Endothelial cell of umbilical vein (primary cell): ENCODE measurements at regions not wholly inside any gene's neighbourhood (a gene's known extent, or its start where the extent isn't known, plus 50 kb on each side); places are given as distances from the start of the nearest gene placed in this dataset.

Experiments
- BruUV-seq: library from RNA; stranded (reverse); fragments of 400-500 nt; replicated peaks from 2 replicates; lab custom pipeline; 2021; lab: Mats Ljungman, UMichigan
- CTCF ChIA-PET: fragments of 300-600, 350-600 bp; sonication (Branson Sonifier 250); formaldehyde crosslinking; loops from one replicate; lab custom pipeline; 2021; ENCODE audit warnings: antibody characterized with exemption, inconsistent platforms; lab: Charles Lee
- POLR2A ChIA-PET: fragments of 300-600, 350-600 bp; sonication (Branson Sonifier 250); formaldehyde crosslinking; loops from one replicate; lab custom pipeline; 2021; ENCODE audit warnings: antibody characterized with exemption, inconsistent platforms; lab: Charles Lee
- DNase-seq: peaks from one replicate; pipeline ENCODE4 v3.0.0-alpha.2; 2011; ENCODE audit warnings: low read depth, low spot score
- FAIRE-seq: peaks from 2 replicates; lab custom pipeline; 2011; peaks lifted over from hg19 to GRCh38; lab: Jason Lieb, UNC
- H2AFZ ChIP-seq: 2 replicates; pipeline ENCODE4 v1.6.0; 2012; ENCODE audit warnings: low read depth, low read length, control low read depth, inconsistent platforms
- H3K27ac ChIP-seq: 2 replicates; pipeline ENCODE4 v1.5.1; 2011; ENCODE audit warnings: low read depth, mild to moderate bottlenecking, control low read depth, low read length, moderate library complexity; ENCODE audit not compliant: insufficient read depth
- H3K27me3 ChIP-seq, 2 experiments: 2 replicates each; pipeline versions ENCODE4 v1.6.0 to v1.6.1; 2011; ENCODE audit warnings: low read length in 2 of 2, mixed read lengths in 1 of 2; ENCODE audit not compliant: control insufficient read depth in 2 of 2, insufficient read depth in 2 of 2
- H3K36me3 ChIP-seq, 2 experiments: 2 replicates in 1 of 2; 3 replicates in 1 of 2; pipeline ENCODE4 v1.5.1; 2011; ENCODE audit warnings: low read length in 2 of 2, mild to moderate bottlenecking in 1 of 2, moderate library complexity in 1 of 2; ENCODE audit not compliant: control insufficient read depth in 2 of 2, insufficient read depth in 2 of 2; ENCODE audit errors: extremely low read depth in 1 of 2
- H3K4me1 ChIP-seq: 3 replicates; pipeline ENCODE4 v1.5.1; 2011; ENCODE audit warnings: mild to moderate bottlenecking, low read length; ENCODE audit not compliant: control insufficient read depth, insufficient read depth; ENCODE audit errors: extremely low read depth
- H3K4me2 ChIP-seq: 2 replicates; pipeline ENCODE4 v1.6.1; 2011; ENCODE audit warnings: low read length, control low read depth, mixed read lengths; ENCODE audit not compliant: insufficient read depth
- H3K4me3 ChIP-seq, 3 experiments: fragments of 200-600 bp in 1 of 3; sonication (generic), shearing (Covaris generic) in 1 of 3; replicated peaks in 1 of 3; 2 replicates each; pipeline ENCODE4 v1.5.1; 2011 to 2016; ENCODE audit warnings: control low read depth in 3 of 3, low read length in 3 of 3, mild to moderate bottlenecking in 2 of 3, inconsistent platforms in 1 of 3, low read depth in 1 of 3, moderate library complexity in 1 of 3; ENCODE audit not compliant: insufficient read depth in 1 of 3
- H3K79me2 ChIP-seq: 2 replicates; pipeline ENCODE4 v1.6.0; 2012; ENCODE audit warnings: low read length, inconsistent platforms; ENCODE audit not compliant: control insufficient read depth, insufficient read depth
- H3K9ac ChIP-seq: replicated peaks from 2 replicates; pipeline ENCODE3; 2011; ENCODE audit warnings: low read length, control low read depth; ENCODE audit not compliant: insufficient read depth; ENCODE audit errors: extremely low read depth
- H3K9me1 ChIP-seq: replicated peaks from 3 replicates; pipeline ENCODE4 v1.6.0; 2011; ENCODE audit warnings: mild to moderate bottlenecking, low read length; ENCODE audit not compliant: control insufficient read depth, insufficient read depth; ENCODE audit errors: extremely low read depth
- H3K9me3 ChIP-seq: replicated peaks from 2 replicates; pipeline ENCODE4 v1.5.1; 2012; ENCODE audit warnings: low read length, inconsistent platforms; ENCODE audit not compliant: control insufficient read depth, insufficient read depth
- H4K20me1 ChIP-seq: replicated peaks from 2 replicates; pipeline ENCODE3; 2011; ENCODE audit warnings: mild to moderate bottlenecking, low read length; ENCODE audit not compliant: control insufficient read depth, insufficient read depth; ENCODE audit errors: extremely low read depth
- FOS ChIP-seq: IDR thresholded peaks from 2 replicates; pipeline ENCODE4 v1.6.1; 2011; ENCODE audit warnings: mild to moderate bottlenecking, low read length, moderate library complexity, borderline replicate concordance; ENCODE audit not compliant: insufficient read depth
- GATA2 ChIP-seq: IDR thresholded peaks from 2 replicates; pipeline ENCODE4 v1.7.0; 2011; ENCODE audit warnings: low read depth, mild to moderate bottlenecking, moderate library complexity, mixed read lengths, low read length; ENCODE audit not compliant: insufficient read length, insufficient read depth
- JUN ChIP-seq: IDR thresholded peaks from 2 replicates; pipeline ENCODE4 v1.6.1; 2011; ENCODE audit warnings: borderline replicate concordance, low read depth; ENCODE audit not compliant: insufficient read length, insufficient read depth
- MYC ChIP-seq: IDR thresholded peaks from one replicate; pipeline ENCODE4 v1.6.1; 2011; ENCODE audit warnings: mild to moderate bottlenecking, low read depth, low read length
- POLR2AphosphoS5 ChIP-seq: IDR thresholded peaks from 2 replicates; pipeline ENCODE4 v1.6.1; 2012; ENCODE audit warnings: low read depth, mild to moderate bottlenecking, control low read depth, low read length, moderate library complexity; ENCODE audit not compliant: insufficient read depth
- dilution Hi-C: fragments of 300-500 bp; cut with MboI; formaldehyde crosslinking; loops from one replicate; pipeline ENCODE4 v1.15.0; 2019; ENCODE audit warnings: low sequenced_read_pairs; ENCODE audit not compliant: extremely low pct_ligation_motif_present
- intact Hi-C: fragments of 100-400 bp; cut with micrococcal nuclease; formaldehyde crosslinking; loops from one replicate; pipeline ENCODE4 v1.10.0; 2022
- TF ChIP-seq, protein P1 (sequence below), 2 donors: IDR thresholded peaks; 1 replicate in 1 of 2; 2 replicates in 1 of 2; pipeline ENCODE4 v1.5.1; 2011; ENCODE audit warnings: low read length in 2 of 2, mild to moderate bottlenecking in 2 of 2, moderate library complexity in 2 of 2, control low read depth in 1 of 2, inconsistent platforms in 1 of 2, low read depth in 1 of 2; ENCODE audit not compliant: insufficient read depth in 1 of 2; ENCODE audit errors: extremely low read depth in 1 of 2
- TF ChIP-seq, protein P2 (sequence below): IDR thresholded peaks from 2 replicates; pipeline ENCODE4 v1.6.1; 2011; ENCODE audit not compliant: insufficient read depth, insufficient read length

DNA sequence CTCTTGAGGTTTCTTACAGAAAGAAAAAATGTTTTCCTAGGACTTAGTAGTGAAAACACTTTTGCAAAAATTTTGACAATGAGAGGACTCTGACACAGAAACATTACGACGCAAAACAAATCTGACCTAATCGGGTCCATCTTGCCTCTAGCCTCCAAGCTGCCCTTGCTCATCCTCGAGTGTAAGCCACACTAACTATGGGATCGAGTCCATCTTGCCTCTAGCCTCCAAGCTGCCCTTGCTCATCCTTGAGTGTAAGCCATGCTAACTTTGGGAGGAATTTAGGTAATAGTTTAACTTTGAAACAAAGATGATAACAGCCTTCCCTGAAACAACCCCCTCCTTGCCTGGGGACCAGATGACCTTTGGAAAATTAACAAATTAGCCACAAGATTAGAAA is 100.3 kb upstream of the FRG1 start:
- no peak overlapping the region for H3K4me2 ChIP-seq
- FAIRE-seq (no peak), DNase-seq (no peak)
- intact Hi-C loops (no loop called here), dilution Hi-C loops (no loop called here)
- no peak overlapping the region for H3K4me3 ChIP-seq
- peaks cover 2% of the 10 kb centered on the region for H3K9me3 ChIP-seq
- H3K36me3 ChIP-seq: no peaks in the 10 kb centered on the region
- POLR2A ChIA-PET: no interaction called here
- H3K79me2 ChIP-seq: no peaks in the 10 kb centered on the region
- no peaks in the 10 kb centered on the region for H3K27me3 ChIP-seq
- no peak overlapping the region for H3K9ac ChIP-seq
- CTCF ChIA-PET: no interaction called here
- H4K20me1 ChIP-seq: no peaks in the 10 kb centered on the region
- no TSS peak for BruUV-seq
- H2AFZ ChIP-seq: no peak overlapping the region
- H3K4me1 ChIP-seq: no peaks in the 10 kb centered on the region
- no peaks in the 10 kb centered on the region for H3K9me1 ChIP-seq
- TF ChIP-seq GATA2 (no peak), POLR2AphosphoS5 (no peak), FOS (no peak), MYC (no peak), JUN (no peak)
- TF ChIP-seq, protein P1, sequence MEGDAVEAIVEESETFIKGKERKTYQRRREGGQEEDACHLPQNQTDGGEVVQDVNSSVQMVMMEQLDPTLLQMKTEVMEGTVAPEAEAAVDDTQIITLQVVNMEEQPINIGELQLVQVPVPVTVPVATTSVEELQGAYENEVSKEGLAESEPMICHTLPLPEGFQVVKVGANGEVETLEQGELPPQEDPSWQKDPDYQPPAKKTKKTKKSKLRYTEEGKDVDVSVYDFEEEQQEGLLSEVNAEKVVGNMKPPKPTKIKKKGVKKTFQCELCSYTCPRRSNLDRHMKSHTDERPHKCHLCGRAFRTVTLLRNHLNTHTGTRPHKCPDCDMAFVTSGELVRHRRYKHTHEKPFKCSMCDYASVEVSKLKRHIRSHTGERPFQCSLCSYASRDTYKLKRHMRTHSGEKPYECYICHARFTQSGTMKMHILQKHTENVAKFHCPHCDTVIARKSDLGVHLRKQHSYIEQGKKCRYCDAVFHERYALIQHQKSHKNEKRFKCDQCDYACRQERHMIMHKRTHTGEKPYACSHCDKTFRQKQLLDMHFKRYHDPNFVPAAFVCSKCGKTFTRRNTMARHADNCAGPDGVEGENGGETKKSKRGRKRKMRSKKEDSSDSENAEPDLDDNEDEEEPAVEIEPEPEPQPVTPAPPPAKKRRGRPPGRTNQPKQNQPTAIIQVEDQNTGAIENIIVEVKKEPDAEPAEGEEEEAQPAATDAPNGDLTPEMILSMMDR (IDR thresholded peaks at IDR 0.05; ENCODE audit: extremely low read depth in 1 of 2, insufficient read depth in 1 of 2, low read depth in 1 of 2, low read length in 2 of 2): no peak
- TF ChIP-seq, protein P2, sequence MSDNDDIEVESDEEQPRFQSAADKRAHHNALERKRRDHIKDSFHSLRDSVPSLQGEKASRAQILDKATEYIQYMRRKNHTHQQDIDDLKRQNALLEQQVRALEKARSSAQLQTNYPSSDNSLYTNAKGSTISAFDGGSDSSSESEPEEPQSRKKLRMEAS: no peak
- no peak overlapping the region for H3K27ac ChIP-seq
